ENCODE measurements at regions not wholly inside any gene's neighbourhood (a gene's known extent, or its start where the extent isn't known, plus 50 kb on each side); places are given as distances from the start of the nearest gene placed in this dataset.

DNA sequence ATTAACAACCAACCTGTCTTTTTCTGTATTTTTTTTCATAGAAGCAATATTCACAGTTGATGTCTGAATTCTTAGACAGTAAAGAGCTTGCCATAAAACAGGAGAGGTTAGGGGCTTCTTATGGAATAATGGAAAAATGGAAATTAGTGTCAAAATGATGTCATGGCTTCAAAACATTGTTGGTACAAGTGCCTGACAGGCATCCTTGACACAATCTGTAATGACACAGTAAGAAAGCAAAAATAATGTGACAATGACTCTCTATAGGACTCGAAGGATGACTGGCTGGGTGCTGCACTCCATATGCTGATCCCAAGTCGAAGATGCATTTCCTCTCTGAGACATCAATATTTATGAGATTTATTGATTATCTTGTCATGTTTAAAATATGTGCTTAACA lies 205.3 kb upstream of the DACH1 start:
- no peaks in the 10 kb centered on the region for H3K36me3 Mint-ChIP-seq (ENCODE audit: low read depth)
- ATAC-seq (replicated peaks): no peak
- H3K9me3 Mint-ChIP-seq: peaks cover 8% of the 10 kb centered on the region

GRCh38 chr13:72071713-72072112 lies 204.7 kb upstream of the DACH1 start:
- H3K4me3 Mint-ChIP-seq: no peak overlapping the region

More for the DNA sequence above, 205.3 kb upstream of the DACH1 start:
- no peak overlapping the region for H3K4me3 Mint-ChIP-seq
- H3K27ac Mint-ChIP-seq: no peak overlapping the region
- H3K27me3 Mint-ChIP-seq: no peaks in the 10 kb centered on the region
- no peaks in the 10 kb centered on the region for H3K4me1 Mint-ChIP-seq

GRCh38 chr13:72062566-72062965 lies 195.6 kb upstream of the DACH1 start:
- Mint-ChIP-seq H3K36me3 (ENCODE audit: low read depth) (no peaks in the 10 kb centered on the region), H3K27me3 (no peaks in the 10 kb centered on the region), H3K9me3 (peaks cover 29% of the 10 kb centered on the region), H3K4me1 (no peaks in the 10 kb centered on the region), H3K27ac (no peak overlapping the region), H3K4me3 (no peak overlapping the region)
- ATAC-seq (replicated peaks): no peak

More at GRCh38 chr13:72071713-72072112, 204.7 kb upstream of the DACH1 start:
- Mint-ChIP-seq H3K36me3 (ENCODE audit: low read depth) (no peaks in the 10 kb centered on the region), H3K27me3 (no peaks in the 10 kb centered on the region), H3K9me3 (peaks cover 7% of the 10 kb centered on the region), H3K4me1 (no peaks in the 10 kb centered on the region), H3K27ac (no peak overlapping the region)
- no peak for ATAC-seq (replicated peaks)

GRCh38 chr13:72061613-72062012 lies 194.6 kb upstream of the DACH1 start:
- Mint-ChIP-seq H3K4me1 (no peaks in the 10 kb centered on the region), H3K27me3 (no peaks in the 10 kb centered on the region), H3K27ac (no peak overlapping the region), H3K36me3 (ENCODE audit: low read depth) (no peaks in the 10 kb centered on the region), H3K4me3 (no peak overlapping the region), H3K9me3 (peaks cover 29% of the 10 kb centered on the region)
- no peak for ATAC-seq (replicated peaks)

DNA sequence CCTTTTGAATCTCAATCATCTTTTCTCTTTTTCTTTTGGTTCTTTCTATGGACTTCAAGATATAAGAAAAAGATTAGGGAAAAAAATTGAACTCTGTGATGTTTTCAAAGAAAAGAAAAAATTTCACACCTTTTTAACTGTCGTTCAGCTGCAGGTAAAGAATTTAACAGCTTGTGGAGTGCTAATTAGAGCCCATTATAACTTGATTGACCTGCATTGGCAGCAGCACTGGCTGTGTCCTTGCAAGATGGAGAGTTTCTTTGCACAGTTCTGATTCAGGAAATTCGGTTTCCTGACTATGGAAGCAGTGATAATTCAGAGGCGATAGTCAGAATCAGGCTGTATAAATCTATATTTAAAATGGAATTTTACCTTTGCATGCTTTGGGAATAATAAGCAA lies 183.2 kb upstream of the DACH1 start:
- H3K9me3 Mint-ChIP-seq: peaks cover 6% of the 10 kb centered on the region
- H3K4me3 Mint-ChIP-seq: no peak overlapping the region
- no peak for ATAC-seq (replicated peaks)
- no peaks in the 10 kb centered on the region for H3K36me3 Mint-ChIP-seq (ENCODE audit: low read depth)
- H3K27ac Mint-ChIP-seq: no peak overlapping the region
- no peaks in the 10 kb centered on the region for H3K4me1 Mint-ChIP-seq
- no peaks in the 10 kb centered on the region for H3K27me3 Mint-ChIP-seq

DNA sequence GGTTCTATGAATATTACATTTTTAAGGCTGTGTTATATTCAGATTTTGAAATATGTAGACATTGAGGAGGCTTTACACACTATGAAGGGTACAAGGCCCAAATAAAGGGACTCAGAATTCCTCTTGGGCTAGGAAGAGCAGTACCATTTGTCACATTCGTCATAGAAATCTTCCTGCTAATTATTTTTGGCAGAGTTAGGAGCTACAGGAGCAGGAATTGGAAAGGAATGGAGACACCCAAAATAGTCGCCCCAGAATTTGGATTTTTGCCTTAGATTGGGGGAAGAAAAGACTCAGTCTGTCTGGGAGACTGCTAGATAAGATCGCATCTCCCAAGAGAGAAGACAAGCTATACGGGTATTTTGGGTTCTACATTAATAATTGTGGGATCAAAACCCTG lies 176.4 kb upstream of the DACH1 start:
- no peaks in the 10 kb centered on the region for H3K36me3 Mint-ChIP-seq (ENCODE audit: low read depth)
- no peak overlapping the region for H3K4me3 Mint-ChIP-seq
- H3K4me1 Mint-ChIP-seq: no peaks in the 10 kb centered on the region
- peaks cover 14% of the 10 kb centered on the region for H3K9me3 Mint-ChIP-seq
- H3K27ac Mint-ChIP-seq: no peak overlapping the region
- ATAC-seq (replicated peaks): no peak
- H3K27me3 Mint-ChIP-seq: no peaks in the 10 kb centered on the region

DNA sequence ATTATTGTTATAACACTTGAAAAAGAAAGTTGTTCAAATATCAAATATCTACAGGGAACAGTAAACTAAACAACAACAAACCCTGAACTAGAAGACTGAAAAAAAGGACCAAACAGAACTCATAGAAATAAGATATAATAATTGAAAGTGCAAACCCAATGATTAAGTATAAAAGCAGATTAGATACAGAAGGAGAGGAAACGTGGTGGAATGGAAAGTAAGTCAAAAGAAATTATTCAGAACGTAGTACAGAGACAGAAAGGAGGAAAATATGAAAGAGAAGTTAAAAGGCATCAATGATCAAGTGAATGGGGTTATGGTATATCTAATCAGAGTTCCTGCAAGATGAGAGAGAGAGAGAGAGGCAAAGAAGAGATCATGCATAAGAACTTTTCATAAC lies 174.2 kb upstream of the DACH1 start:
- no peak overlapping the region for H3K27ac Mint-ChIP-seq
- H3K4me3 Mint-ChIP-seq: no peak overlapping the region
- H3K9me3 Mint-ChIP-seq: peaks cover 14% of the 10 kb centered on the region
- no peaks in the 10 kb centered on the region for H3K4me1 Mint-ChIP-seq
- no peak for ATAC-seq (replicated peaks)
- no peaks in the 10 kb centered on the region for H3K27me3 Mint-ChIP-seq
- no peaks in the 10 kb centered on the region for H3K36me3 Mint-ChIP-seq (ENCODE audit: low read depth)

GRCh38 chr13:72039126-72039525 lies 172.1 kb upstream of the DACH1 start:
- ATAC-seq (replicated peaks): no peak
- H3K36me3 Mint-ChIP-seq (ENCODE audit: low read depth): no peaks in the 10 kb centered on the region
- no peak overlapping the region for H3K27ac Mint-ChIP-seq
- H3K9me3 Mint-ChIP-seq: peaks cover 11% of the 10 kb centered on the region
- H3K4me3 Mint-ChIP-seq: no peak overlapping the region
- H3K4me1 Mint-ChIP-seq: no peaks in the 10 kb centered on the region
- H3K27me3 Mint-ChIP-seq: no peaks in the 10 kb centered on the region

GRCh38 chr13:72029981-72030380 lies 163.0 kb upstream of the DACH1 start:
- H3K27ac Mint-ChIP-seq: no peak overlapping the region

DNA sequence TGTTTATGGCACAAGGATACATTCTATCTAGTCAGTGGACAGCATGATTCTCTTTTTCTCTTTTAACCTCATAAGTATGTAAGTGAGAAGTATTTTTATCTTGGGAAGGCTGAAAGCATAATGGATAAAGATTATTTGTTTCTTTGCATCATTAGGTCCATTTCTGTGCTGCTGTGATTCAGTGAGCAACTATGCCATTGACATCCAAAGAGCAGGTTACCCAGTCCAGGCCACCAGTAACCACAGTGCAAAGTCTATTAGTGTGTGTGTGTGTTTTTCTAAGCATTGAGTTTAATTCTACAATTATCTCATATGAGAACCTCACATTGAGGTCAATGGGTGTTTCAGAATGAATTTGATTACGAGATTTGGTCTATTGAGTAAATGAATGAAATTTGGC lies 158.8 kb upstream of the DACH1 start:
- Mint-ChIP-seq H3K27me3 (no peaks in the 10 kb centered on the region), H3K9me3 (peaks cover 16% of the 10 kb centered on the region), H3K36me3 (ENCODE audit: low read depth) (no peaks in the 10 kb centered on the region), H3K4me3 (no peak overlapping the region), H3K27ac (no peak overlapping the region), H3K4me1 (no peaks in the 10 kb centered on the region)
- no peak for ATAC-seq (replicated peaks)

More at GRCh38 chr13:72029981-72030380, 163.0 kb upstream of the DACH1 start:
- Mint-ChIP-seq H3K4me1 (no peaks in the 10 kb centered on the region), H3K4me3 (no peak overlapping the region), H3K27me3 (no peaks in the 10 kb centered on the region), H3K36me3 (ENCODE audit: low read depth) (no peaks in the 10 kb centered on the region), H3K9me3 (peaks cover 19% of the 10 kb centered on the region)
- ATAC-seq (replicated peaks): no peak

GRCh38 chr13:72023895-72024294 lies 156.9 kb upstream of the DACH1 start:
- Mint-ChIP-seq H3K36me3 (ENCODE audit: low read depth) (no peaks in the 10 kb centered on the region), H3K27me3 (no peaks in the 10 kb centered on the region), H3K4me3 (no peak overlapping the region), H3K9me3 (peaks cover 9% of the 10 kb centered on the region), H3K27ac (no peak overlapping the region), H3K4me1 (no peaks in the 10 kb centered on the region)
- ATAC-seq (replicated peaks): no peak

GRCh38 chr13:72005455-72005854 lies 138.5 kb upstream of the DACH1 start:
- ATAC-seq (replicated peaks): no peak
- Mint-ChIP-seq H3K4me1 (no peaks in the 10 kb centered on the region), H3K4me3 (no peak overlapping the region), H3K27ac (no peak overlapping the region), H3K9me3 (peaks cover 12% of the 10 kb centered on the region), H3K27me3 (no peaks in the 10 kb centered on the region), H3K36me3 (ENCODE audit: low read depth) (no peaks in the 10 kb centered on the region)

- peaks cover 13% of the 10 kb centered on the region for H3K9me3 Mint-ChIP-seq
- no peaks in the 10 kb centered on the region for H3K4me1 Mint-ChIP-seq
- no peak overlapping the region for H3K27ac Mint-ChIP-seq
- H3K36me3 Mint-ChIP-seq (ENCODE audit: low read depth): no peaks in the 10 kb centered on the region
- no peak for ATAC-seq (replicated peaks)
- no peak overlapping the region for H3K4me3 Mint-ChIP-seq
- H3K27me3 Mint-ChIP-seq: no peaks in the 10 kb centered on the region
Observed at GRCh38 chr13:72004784-72005374, 137.9 kb upstream of the DACH1 start.

DNA sequence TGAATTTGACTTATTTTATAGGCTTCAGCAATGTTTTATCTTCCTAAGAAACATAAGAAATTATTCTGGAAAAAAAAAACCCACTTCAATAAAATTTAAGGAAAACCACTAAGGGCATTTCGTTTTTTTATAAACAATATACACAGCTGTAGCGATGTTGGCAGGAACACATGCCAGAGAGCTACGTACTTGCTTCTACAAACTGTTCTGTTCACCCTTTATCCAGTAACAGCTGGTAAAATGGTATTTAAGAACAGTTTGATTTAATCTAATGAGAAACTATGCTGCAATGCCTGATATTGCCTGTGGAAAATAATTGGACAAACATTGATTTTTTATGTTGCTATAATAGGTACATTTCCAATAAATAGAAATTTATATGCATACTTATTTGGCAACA lies 137.2 kb upstream of the DACH1 start:
- no peaks in the 10 kb centered on the region for H3K27me3 Mint-ChIP-seq
- no peak overlapping the region for H3K27ac Mint-ChIP-seq
- no peaks in the 10 kb centered on the region for H3K4me1 Mint-ChIP-seq
- no peak overlapping the region for H3K4me3 Mint-ChIP-seq
- H3K9me3 Mint-ChIP-seq: peaks cover 14% of the 10 kb centered on the region
- no peak for ATAC-seq (replicated peaks)
- no peaks in the 10 kb centered on the region for H3K36me3 Mint-ChIP-seq (ENCODE audit: low read depth)

GRCh38 chr13:71998223-71998622 lies 131.2 kb upstream of the DACH1 start:
- no peaks in the 10 kb centered on the region for H3K27me3 Mint-ChIP-seq
- no peaks in the 10 kb centered on the region for H3K36me3 Mint-ChIP-seq (ENCODE audit: low read depth)
- H3K4me1 Mint-ChIP-seq: no peaks in the 10 kb centered on the region
- H3K4me3 Mint-ChIP-seq: no peak overlapping the region
- no peak for ATAC-seq (replicated peaks)
- peaks cover 8% of the 10 kb centered on the region for H3K9me3 Mint-ChIP-seq
- H3K27ac Mint-ChIP-seq: no peak overlapping the region

- ATAC-seq (replicated peaks): no peak
- H3K27me3 Mint-ChIP-seq: no peaks in the 10 kb centered on the region
- no peak overlapping the region for H3K4me3 Mint-ChIP-seq
- no peak overlapping the region for H3K27ac Mint-ChIP-seq
- no peaks in the 10 kb centered on the region for H3K36me3 Mint-ChIP-seq (ENCODE audit: low read depth)
- H3K4me1 Mint-ChIP-seq: no peaks in the 10 kb centered on the region
- H3K9me3 Mint-ChIP-seq: peaks cover 30% of the 10 kb centered on the region
Observed at GRCh38 chr13:71979616-71980015, 112.6 kb upstream of the DACH1 start.

All from activated T-helper 17 cell treated with anti-CD3 and anti-CD28 coated beads, Interleukin-2, amount 50 U/mL, for 72 hours (primary cell).